Left ventricle myocardium inferior (tissue), 1 donor: ENCODE measurements at regions not wholly inside any gene's neighbourhood (a gene's known extent, or its start where the extent isn't known, plus 50 kb on each side); places are given as distances from the start of the nearest gene placed in this dataset.

ENCODE experiments used
- DNase-seq: peaks from one replicate; pipeline ENCODE4 v3.0.0-alpha.2; 2020
- H3K27ac ChIP-seq: fragments of 200-600 bp; replicated peaks from 2 replicates; pipeline ENCODE4 v1.8.0; 2021
- H3K27me3 ChIP-seq: fragments of 200-600 bp; 2 replicates; pipeline ENCODE4 v1.8.0; 2021; ENCODE audit warnings: low read depth
- H3K36me3 ChIP-seq: fragments of 200-600 bp; 2 replicates; pipeline ENCODE4 v1.8.0; 2021
- H3K4me1 ChIP-seq: fragments of 200-600 bp; 2 replicates; pipeline ENCODE4 v1.8.0; 2021
- H3K4me3 ChIP-seq: fragments of 200-600 bp; 2 replicates; pipeline ENCODE4 v1.8.0; 2021; ENCODE audit warnings: mild to moderate bottlenecking, moderate library complexity
- H3K9me3 ChIP-seq: fragments of 200-600 bp; replicated peaks from 2 replicates; pipeline ENCODE4 v1.8.0; 2021
- intact Hi-C: fragments of 100-400 bp; cut with micrococcal nuclease; formaldehyde crosslinking; loops from one replicate; pipeline ENCODE4 v1.11.0; 2022
- TF ChIP-seq, protein P1 (sequence below): fragments of 200-600 bp; IDR thresholded peaks from 2 replicates; pipeline ENCODE4 v1.8.0; 2021; ENCODE audit warnings: antibody characterized with exemption, mild to moderate bottlenecking, borderline replicate concordance
- donor health status: DM: no; HTN: yes; CAD: no; lungs with severe emphysema.

DNA sequence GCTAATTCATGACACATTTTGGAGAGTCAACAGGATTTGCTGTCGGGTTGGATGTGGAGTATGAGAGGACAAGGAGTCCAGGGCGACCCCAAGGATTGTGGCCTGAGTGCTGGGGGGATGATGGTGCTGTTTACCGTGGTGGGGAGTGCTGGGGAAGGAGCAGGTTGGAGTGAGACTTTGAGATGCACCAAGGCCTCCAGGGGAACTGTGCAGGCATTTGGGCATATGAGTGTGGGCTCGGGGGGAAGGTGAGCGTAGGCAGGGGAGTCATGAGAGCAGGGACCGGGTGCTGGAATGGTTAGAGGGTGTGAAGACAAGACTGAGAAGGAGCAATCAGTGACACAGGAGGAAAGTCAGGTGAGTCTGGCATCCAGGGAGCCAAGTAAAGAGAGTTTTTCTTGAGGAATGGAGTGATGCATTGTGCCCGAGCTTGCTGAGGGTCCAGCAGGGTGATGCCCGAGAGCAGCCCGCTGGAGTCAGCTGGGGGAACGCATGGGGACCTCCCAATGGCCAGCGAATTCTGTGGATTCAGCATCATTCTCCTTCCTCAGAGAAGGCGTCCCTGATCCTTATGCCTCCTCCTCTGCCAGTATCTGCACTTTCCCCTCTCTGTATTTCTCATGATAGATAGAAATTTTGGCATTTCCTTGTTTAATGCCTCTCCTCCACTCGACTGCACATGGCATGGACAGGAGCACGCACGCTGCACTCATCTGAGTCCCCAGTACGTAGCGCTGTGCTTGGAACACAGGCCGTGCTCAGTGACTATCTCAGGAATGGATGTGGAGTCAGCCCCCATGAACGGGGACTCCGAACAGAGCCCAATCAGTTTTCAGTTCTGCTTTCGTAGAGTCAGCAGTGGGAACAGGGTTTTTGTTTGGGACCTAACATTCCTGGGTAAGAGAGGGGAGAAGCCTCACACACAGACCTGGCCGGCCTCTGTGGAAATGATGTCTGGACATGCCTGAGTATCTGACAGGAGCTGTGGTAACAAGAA is 52.1 kb upstream of the ETV3 start:
- Histone ChIP-seq H3K4me1 (peaks cover 7% of the 10 kb centered on the region), H3K36me3 (no peaks in the 10 kb centered on the region), H3K9me3 (no peaks in the 10 kb centered on the region), H3K27ac (no peak overlapping the region), H3K4me3 (no peak overlapping the region), H3K27me3 (peaks cover 92% of the 10 kb centered on the region)
- intact Hi-C loops = loop anchor here (10.0 kb wide), 1 partner anchor 295 kb away; no protein-coding TSS in a partner anchor
- no peak for DNase-seq
- TF ChIP-seq, protein P1, sequence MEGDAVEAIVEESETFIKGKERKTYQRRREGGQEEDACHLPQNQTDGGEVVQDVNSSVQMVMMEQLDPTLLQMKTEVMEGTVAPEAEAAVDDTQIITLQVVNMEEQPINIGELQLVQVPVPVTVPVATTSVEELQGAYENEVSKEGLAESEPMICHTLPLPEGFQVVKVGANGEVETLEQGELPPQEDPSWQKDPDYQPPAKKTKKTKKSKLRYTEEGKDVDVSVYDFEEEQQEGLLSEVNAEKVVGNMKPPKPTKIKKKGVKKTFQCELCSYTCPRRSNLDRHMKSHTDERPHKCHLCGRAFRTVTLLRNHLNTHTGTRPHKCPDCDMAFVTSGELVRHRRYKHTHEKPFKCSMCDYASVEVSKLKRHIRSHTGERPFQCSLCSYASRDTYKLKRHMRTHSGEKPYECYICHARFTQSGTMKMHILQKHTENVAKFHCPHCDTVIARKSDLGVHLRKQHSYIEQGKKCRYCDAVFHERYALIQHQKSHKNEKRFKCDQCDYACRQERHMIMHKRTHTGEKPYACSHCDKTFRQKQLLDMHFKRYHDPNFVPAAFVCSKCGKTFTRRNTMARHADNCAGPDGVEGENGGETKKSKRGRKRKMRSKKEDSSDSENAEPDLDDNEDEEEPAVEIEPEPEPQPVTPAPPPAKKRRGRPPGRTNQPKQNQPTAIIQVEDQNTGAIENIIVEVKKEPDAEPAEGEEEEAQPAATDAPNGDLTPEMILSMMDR = no peak

DNA sequence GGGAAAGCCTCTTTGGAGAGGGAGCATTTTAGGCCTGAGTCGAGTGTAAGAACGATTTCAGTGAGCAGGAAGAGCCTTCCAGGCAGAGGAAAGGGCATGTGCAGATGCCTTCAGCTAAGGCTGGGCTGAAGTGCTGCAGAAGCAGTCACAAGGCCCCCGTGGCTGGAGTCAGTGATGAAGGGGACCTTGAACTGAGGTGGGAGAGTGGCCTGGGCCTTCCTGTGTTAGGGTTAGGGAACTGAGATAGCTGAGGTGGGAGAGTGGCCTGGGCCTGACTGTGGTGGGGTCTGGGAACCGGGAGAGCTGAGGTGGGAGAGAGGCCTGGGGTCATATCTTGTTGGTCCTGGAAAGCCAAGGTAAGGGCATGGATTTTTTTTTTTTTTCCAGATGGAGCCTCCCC is 50.9 kb upstream of the ETV3 start:
- no peak for DNase-seq
- Histone ChIP-seq H3K9me3 (no peaks in the 10 kb centered on the region), H3K36me3 (no peaks in the 10 kb centered on the region), H3K27ac (no peak overlapping the region), H3K4me3 (no peak overlapping the region), H3K27me3 (peaks cover 92% of the 10 kb centered on the region), H3K4me1 (no peaks in the 10 kb centered on the region)
- intact Hi-C loops = no loop called here
- TF ChIP-seq, protein P1 = no peak
